ENCODE measurements at regions not wholly inside any gene's neighbourhood (a gene's known extent, or its start where the extent isn't known, plus 50 kb on each side); places are given as distances from the start of the nearest gene placed in this dataset.

- Histone ChIP-seq H3K4me3 (ENCODE audit: low read depth, low read length) (no peak overlapping the region), H3K9me3 (ENCODE audit: control insufficient read depth, insufficient read depth, low read depth, low read length) (no peaks in the 10 kb centered on the region), H3K36me3 (ENCODE audit: control insufficient read depth in 2 of 2, insufficient read depth in 1 of 2, low read length in 2 of 2) (no peaks in the 10 kb centered on the region), H3K27ac (ENCODE audit: extremely low read depth, low read depth, low read length) (no peak overlapping the region), H3K4me1 (ENCODE audit: control insufficient read depth, insufficient read depth, low read length) (no peaks in the 10 kb centered on the region)
- POLR2A ChIA-PET = no interaction called here
- CTCF ChIA-PET = no interaction called here
- TF ChIP-seq RBAK (tag by site-specific recombination; IDR thresholded peaks at IDR 0.05) = no peak
- TF ChIP-seq ZNF239 (tag by site-specific recombination; IDR thresholded peaks at IDR 0.05) = no peak
- no peak for TF ChIP-seq TCF7L2 (IDR thresholded peaks at IDR 0.05; ENCODE audit: borderline replicate concordance, low read depth, low read length)
- TF ChIP-seq ZBTB10 (tag by site-specific recombination; IDR thresholded peaks at IDR 0.05) = no peak
- TF ChIP-seq ZNF488 (tag by site-specific recombination; IDR thresholded peaks at IDR 0.05) = no peak
- TF ChIP-seq ZNF248 (tag by site-specific recombination; IDR thresholded peaks at IDR 0.05) = no peak
- TF ChIP-seq ZNF558 (tag by site-specific recombination; IDR thresholded peaks at IDR 0.05) = no peak
- no peak for TF ChIP-seq ZNF174 (tag by site-specific recombination; IDR thresholded peaks at IDR 0.05)
- no peak for TF ChIP-seq ZNF133 (tag by site-specific recombination; IDR thresholded peaks at IDR 0.05)
- TF ChIP-seq ZNF302 (tag by site-specific recombination; IDR thresholded peaks at IDR 0.05; ENCODE audit: low read depth) = no peak
- no peak for TF ChIP-seq KLF7 (tag by site-specific recombination; IDR thresholded peaks at IDR 0.05; ENCODE audit: borderline replicate concordance)
- TF ChIP-seq INSM2 (tag by site-specific recombination; IDR thresholded peaks at IDR 0.05) = no peak
- TF ChIP-seq ZBTB6 (tag by site-specific recombination; IDR thresholded peaks at IDR 0.05) = no peak
- TF ChIP-seq ATF2 (tag by site-specific recombination; IDR thresholded peaks at IDR 0.05; ENCODE audit: low read depth) = no peak
- TF ChIP-seq PBX3 (CRISPR knock-in tag; IDR thresholded peaks at IDR 0.05) = no peak
- TF ChIP-seq ZNF555 (tag by site-specific recombination; conservative IDR thresholded peaks at IDR 0.05) = no peak
Observed at GRCh38 chr6:126419901-126420300, 80.0 kb downstream of the CENPW start.

GRCh38 chr6:126422912-126423311 lies 83.0 kb downstream of the CENPW start:
- Histone ChIP-seq H3K36me3 (ENCODE audit: control insufficient read depth in 2 of 2, insufficient read depth in 1 of 2, low read length in 2 of 2) (no peaks in the 10 kb centered on the region), H3K9me3 (ENCODE audit: control insufficient read depth, insufficient read depth, low read depth, low read length) (no peaks in the 10 kb centered on the region), H3K4me1 (ENCODE audit: control insufficient read depth, insufficient read depth, low read length) (no peaks in the 10 kb centered on the region), H3K27ac (ENCODE audit: extremely low read depth, low read depth, low read length) (no peak overlapping the region), H3K4me3 (ENCODE audit: low read depth, low read length) (no peak overlapping the region)
- TF ChIP-seq ZNF132 (tag by site-specific recombination; IDR thresholded peaks at IDR 0.05; ENCODE audit: borderline replicate concordance) (no peak), ATF2 (tag by site-specific recombination; IDR thresholded peaks at IDR 0.05; ENCODE audit: low read depth) (0 out of 2 replicates have a peak, but pooled peaks have one; percentile 31), ZNF654 (tag by site-specific recombination; IDR thresholded peaks at IDR 0.05; ENCODE audit: low read depth) (0 out of 2 replicates have a peak, but pooled peaks have one; percentile 19)
- ChIA-PET CTCF (interaction anchor here (0.6 to 1.3 kb wide), 4 partner anchors 156 to 453 kb away, joined by 3 to 5 read pairs (median 4); no protein-coding TSS in a partner anchor), POLR2A (no interaction called here)

Data from HEK293 (cell line).